Prostate gland (tissue), 2 donors: ENCODE measurements at regions not wholly inside any gene's neighbourhood (a gene's known extent, or its start where the extent isn't known, plus 50 kb on each side); places are given as distances from the start of the nearest gene placed in this dataset.

ENCODE experiments used
- POLR2A ChIP-seq: fragments of 450-650 bp; IDR thresholded peaks from one replicate; pipeline ENCODE4 v1.6.1; 2016; ENCODE audit warnings: antibody characterized with exemption, mild to moderate bottlenecking
- TF ChIP-seq, protein P1 (sequence below), 4 experiments: fragments of 200-600 bp in 2 of 4; fragments of 450-650 bp in 2 of 4; sonication (generic) in 2 of 4; IDR thresholded peaks; 1 replicate in 3 of 4; 2 replicates in 1 of 4; pipeline ENCODE4 v1.5.1; 2016 to 2019; ENCODE audit warnings: antibody characterized with exemption in 4 of 4, mild to moderate bottlenecking in 2 of 4, moderate library complexity in 2 of 4

DNA sequence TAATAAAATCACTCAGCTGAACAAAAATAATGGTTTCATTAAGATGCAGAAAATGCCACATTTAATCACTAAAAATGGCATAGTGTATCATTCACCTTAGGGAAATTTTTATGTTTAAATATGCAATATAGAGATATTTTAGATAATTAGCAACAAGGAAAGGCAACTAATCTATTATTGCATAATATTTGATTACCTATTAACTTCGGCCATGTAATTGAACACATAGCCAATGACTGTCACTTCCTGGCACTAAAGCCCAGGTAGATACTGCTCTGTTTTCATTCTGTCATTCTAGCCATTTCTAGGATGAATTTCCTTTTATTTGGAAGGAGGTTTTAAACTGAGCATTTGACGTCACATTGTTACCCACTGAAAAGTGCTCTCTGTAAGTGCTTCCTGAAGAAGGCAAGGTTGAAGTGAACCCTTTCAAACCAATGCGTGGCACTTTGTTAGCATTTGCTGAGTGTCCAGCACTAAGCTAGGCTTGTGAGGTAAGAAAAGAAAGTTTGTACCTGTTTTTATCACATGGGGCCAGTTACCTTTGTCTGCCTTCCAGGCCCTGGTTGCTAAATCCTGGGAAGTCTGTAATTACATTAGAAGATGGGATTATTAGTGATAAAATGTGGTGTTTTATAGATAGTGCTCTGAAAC, 67.8 kb upstream of the LSM6 start:
- no peak for TF ChIP-seq POLR2A
- TF ChIP-seq, protein P1, sequence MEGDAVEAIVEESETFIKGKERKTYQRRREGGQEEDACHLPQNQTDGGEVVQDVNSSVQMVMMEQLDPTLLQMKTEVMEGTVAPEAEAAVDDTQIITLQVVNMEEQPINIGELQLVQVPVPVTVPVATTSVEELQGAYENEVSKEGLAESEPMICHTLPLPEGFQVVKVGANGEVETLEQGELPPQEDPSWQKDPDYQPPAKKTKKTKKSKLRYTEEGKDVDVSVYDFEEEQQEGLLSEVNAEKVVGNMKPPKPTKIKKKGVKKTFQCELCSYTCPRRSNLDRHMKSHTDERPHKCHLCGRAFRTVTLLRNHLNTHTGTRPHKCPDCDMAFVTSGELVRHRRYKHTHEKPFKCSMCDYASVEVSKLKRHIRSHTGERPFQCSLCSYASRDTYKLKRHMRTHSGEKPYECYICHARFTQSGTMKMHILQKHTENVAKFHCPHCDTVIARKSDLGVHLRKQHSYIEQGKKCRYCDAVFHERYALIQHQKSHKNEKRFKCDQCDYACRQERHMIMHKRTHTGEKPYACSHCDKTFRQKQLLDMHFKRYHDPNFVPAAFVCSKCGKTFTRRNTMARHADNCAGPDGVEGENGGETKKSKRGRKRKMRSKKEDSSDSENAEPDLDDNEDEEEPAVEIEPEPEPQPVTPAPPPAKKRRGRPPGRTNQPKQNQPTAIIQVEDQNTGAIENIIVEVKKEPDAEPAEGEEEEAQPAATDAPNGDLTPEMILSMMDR (IDR thresholded peaks at IDR 0.05) = no peak
